Thyroid gland (tissue), 4 donors: ENCODE measurements at regions not wholly inside any gene's neighbourhood (a gene's known extent, or its start where the extent isn't known, plus 50 kb on each side); places are given as distances from the start of the nearest gene placed in this dataset.

Experiments used
- POLR2A ChIP-seq, 2 donors: fragments of 450-650 bp; IDR thresholded peaks; one replicate each; pipeline ENCODE4 v1.6.1; 2017; ENCODE audit warnings: antibody characterized with exemption in 2 of 2, mild to moderate bottlenecking in 2 of 2, moderate library complexity in 1 of 2
- TF ChIP-seq, protein P1 (sequence below), 6 experiments: fragments of 200-600 bp in 3 of 6; fragments of 450-650 bp in 3 of 6; sonication (generic) in 3 of 6; IDR thresholded peaks; one replicate each; pipeline ENCODE4 v1.5.1; 2016 to 2019; ENCODE audit warnings: antibody characterized with exemption in 6 of 6, mild to moderate bottlenecking in 2 of 6, inconsistent platforms in 1 of 6, moderate library complexity in 1 of 6

- TF ChIP-seq, protein P1, sequence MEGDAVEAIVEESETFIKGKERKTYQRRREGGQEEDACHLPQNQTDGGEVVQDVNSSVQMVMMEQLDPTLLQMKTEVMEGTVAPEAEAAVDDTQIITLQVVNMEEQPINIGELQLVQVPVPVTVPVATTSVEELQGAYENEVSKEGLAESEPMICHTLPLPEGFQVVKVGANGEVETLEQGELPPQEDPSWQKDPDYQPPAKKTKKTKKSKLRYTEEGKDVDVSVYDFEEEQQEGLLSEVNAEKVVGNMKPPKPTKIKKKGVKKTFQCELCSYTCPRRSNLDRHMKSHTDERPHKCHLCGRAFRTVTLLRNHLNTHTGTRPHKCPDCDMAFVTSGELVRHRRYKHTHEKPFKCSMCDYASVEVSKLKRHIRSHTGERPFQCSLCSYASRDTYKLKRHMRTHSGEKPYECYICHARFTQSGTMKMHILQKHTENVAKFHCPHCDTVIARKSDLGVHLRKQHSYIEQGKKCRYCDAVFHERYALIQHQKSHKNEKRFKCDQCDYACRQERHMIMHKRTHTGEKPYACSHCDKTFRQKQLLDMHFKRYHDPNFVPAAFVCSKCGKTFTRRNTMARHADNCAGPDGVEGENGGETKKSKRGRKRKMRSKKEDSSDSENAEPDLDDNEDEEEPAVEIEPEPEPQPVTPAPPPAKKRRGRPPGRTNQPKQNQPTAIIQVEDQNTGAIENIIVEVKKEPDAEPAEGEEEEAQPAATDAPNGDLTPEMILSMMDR (IDR thresholded peaks at IDR 0.05): no peak
- no peak for TF ChIP-seq POLR2A (IDR thresholded peaks at IDR 0.05)
Measured at GRCh38 chr3:98645039-98645438, 51.6 kb upstream of the CPOX start.
